ENCODE measurements at regions not wholly inside any gene's neighbourhood (a gene's known extent, or its start where the extent isn't known, plus 50 kb on each side); places are given as distances from the start of the nearest gene placed in this dataset.

DNA sequence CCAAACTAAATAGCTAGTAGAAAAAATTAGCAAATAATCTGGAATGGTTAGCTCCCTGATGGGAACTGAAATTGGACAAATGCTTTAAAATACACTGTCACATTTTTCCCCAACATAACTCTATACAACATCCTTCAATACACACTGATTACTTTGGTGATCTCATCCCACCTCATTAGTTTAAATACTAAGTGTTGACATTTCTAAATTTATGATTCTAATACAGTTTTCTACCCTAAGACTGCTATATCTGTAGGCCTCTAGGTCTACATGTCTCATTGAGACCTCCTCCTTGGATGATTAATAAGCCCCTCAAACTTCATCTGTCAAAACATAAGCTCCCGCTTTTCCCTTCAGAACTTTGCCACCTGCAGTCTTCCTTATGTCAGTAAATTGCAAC, 80.7 kb upstream of the SLITRK5 start:
- TF ChIP-seq EZH2 (IDR thresholded peaks at IDR 0.05) (no peak), EZH2phosphoT487 (IDR thresholded peaks at IDR 0.05) (no peak)
- TF ChIP-seq, protein P1, sequence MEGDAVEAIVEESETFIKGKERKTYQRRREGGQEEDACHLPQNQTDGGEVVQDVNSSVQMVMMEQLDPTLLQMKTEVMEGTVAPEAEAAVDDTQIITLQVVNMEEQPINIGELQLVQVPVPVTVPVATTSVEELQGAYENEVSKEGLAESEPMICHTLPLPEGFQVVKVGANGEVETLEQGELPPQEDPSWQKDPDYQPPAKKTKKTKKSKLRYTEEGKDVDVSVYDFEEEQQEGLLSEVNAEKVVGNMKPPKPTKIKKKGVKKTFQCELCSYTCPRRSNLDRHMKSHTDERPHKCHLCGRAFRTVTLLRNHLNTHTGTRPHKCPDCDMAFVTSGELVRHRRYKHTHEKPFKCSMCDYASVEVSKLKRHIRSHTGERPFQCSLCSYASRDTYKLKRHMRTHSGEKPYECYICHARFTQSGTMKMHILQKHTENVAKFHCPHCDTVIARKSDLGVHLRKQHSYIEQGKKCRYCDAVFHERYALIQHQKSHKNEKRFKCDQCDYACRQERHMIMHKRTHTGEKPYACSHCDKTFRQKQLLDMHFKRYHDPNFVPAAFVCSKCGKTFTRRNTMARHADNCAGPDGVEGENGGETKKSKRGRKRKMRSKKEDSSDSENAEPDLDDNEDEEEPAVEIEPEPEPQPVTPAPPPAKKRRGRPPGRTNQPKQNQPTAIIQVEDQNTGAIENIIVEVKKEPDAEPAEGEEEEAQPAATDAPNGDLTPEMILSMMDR (IDR thresholded peaks at IDR 0.05), result no peak

Data from neural progenitor cell (in vitro differentiated cells).